HG02798 (cell line): ENCODE measurements at regions not wholly inside any gene's neighbourhood (a gene's known extent, or its start where the extent isn't known, plus 50 kb on each side); places are given as distances from the start of the nearest gene placed in this dataset.
"Not testable (repeated sequence)": the region's sequence is repeated elsewhere in the genome, so short reads cannot be mapped to it uniquely, and the experiment has no call there.

Experiments
- ATAC-seq: cut with Tn5 transposase; IDR thresholded peaks from one replicate; pipeline ENCODE4 v1.9.1; 2021; ENCODE audit warnings: mild to moderate bottlenecking; ENCODE audit not compliant: unreplicated experiment, poor library complexity

DNA sequence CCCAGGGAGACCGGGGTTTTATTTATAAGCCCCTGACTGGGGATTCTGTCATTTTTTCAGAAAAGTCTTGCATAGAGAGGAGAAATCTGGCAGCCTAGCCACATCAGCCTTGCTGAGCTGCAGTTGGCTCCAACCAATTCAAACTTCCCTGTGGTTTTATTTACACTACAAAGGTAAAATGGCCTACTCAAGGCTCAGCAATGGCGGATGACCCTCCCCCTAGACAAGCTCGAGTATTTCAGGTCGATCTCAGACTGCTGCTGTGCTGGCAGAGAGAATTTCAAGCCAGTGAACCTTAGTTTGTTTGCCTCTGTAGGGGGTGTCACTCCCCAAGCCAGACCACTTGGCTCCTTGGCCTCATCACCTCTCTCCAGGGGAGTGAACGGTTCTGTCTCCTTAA is 52.9 kb downstream of the CDY2A start:
- not testable (repeated sequence) for ATAC-seq

DNA sequence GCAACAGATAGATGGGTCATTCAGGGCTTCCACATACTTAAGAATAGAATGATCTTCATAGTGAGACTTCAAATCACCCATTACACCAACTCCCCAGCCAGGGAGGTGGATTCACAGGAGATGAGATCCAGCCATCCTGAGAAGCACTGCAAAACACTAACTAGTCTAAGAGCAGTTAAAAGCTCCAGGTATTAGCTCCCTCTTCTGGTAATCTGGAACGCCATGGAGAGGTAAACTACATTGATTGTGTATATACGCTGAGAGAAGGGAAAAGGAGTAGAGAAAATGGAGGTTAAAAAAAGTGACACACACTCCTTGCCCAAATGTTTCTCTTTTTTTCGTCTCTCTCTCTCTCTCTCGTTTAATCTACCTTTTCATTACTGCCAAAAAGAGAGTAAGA is 60.3 kb downstream of the CDY2A start:
- not testable (repeated sequence) for ATAC-seq

DNA sequence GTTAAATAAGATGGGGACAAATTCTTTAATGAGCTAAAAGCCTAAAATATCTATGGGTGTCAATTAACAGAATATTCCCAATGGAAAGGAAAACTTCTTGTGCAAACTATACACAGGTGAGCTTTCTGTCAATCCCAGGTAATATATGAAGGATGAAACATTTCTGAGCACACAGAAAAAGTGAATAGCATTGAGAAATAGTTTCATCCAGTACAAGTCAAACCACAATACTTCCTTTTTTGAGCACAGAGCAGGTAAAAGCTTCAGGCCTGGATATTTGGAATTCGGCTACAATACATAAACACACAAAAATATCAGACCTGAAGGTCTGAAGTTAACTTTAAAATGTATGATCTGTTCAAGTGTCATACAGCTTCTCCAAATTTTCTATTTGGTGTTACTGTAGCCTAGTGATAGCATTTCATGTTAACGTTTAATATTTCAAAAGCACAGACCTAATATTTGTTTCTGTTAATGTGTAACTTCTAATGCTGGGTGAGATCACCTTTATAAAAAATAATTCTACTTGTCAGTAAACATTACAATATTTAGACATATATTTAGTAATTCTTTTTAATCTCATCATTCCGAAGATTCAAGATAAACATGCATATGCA is 60.9 kb downstream of the CDY2A start:
- ATAC-seq = not testable (repeated sequence)

DNA sequence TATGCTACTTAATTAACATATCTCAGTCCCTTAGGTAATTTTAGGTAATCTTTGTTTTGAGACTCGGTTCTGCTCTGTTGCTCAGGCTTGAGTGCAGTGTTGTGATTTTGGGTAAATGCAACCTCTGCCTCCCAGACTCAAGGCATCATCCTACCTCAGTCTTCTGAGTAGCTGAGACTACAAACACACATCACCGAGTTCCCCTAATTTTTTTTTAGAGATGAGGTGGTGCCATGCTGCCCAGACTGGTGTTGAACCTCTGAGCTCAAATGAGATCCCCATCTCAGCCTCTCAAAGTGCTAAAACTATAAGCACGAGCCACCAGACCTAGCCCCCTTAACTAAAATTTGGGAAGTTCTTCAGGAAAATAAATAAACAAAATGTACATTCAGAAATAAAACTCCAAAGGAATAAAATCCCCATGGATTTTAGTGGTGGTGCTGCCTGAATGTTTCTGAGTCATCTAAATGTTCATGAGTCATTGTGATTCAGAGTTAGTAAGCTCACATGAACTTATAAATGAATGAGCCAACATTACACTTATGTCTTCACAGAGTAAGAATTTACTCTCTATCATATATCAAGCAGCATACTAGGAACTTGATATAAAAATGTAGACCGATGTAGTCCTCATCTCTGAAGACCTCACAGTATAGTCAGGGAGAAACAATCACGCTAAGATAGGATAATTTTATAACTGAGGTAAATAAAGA is 62.5 kb downstream of the CDY2A start:
- not testable (repeated sequence) for ATAC-seq

DNA sequence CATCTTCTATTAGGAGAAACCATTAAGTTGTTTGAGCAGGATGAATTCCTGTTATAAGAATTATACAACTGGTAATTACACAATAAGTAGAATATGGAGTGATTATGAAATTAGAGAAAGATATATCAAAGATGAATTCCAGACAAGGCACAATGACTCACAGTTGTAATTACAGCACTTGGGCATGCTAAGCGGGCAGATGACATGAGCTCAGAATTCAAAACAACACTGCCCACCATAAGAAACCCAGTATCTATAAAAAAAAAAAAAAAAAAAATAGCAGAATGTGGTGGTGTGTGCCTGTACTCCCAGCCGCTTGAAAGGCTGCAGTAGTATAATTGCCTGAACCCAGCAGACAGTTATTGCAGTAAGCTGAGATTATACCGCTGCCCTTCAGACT is 67.4 kb downstream of the CDY2A start:
- ATAC-seq = not testable (repeated sequence)

DNA sequence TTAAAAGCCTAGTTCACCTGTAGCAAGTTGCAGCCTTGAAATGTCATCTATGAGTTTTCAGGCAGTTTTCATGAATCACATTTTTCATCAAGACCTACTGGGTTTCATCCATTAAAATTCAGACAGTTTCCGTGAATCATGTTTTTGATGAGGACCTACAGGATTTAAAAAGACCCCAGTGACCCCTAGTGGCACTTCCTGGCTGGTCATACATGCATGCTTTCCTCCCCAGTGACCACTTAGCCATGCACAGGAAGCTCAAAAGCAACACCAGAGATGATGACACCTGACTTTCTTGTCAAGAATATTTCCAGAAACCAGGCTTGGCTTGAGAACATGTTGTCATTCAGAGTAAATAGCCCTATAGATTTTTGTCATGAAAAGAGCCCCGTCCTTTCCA is 80.1 kb downstream of the CDY2A start:
- ATAC-seq = not testable (repeated sequence)

DNA sequence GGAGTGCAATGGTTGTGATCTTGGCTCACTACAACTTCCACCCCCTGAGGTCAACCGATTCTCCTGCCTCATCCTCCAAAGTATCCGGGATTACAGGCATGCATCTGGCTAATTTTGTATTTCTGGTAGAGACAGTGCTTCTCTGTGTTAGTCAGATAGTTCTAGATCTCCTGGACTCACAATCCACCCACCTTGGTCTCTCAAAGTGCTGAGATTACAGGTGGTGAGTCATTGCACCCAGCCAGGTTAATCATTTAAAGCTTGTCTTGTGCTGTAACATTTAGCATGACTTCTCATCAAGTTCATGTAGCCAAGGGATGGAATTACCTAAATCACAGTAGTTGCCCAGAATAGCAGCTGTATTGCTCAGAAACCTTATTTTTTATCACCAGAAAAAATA is 92.8 kb downstream of the CDY2A start:
- ATAC-seq = not testable (repeated sequence)

DNA sequence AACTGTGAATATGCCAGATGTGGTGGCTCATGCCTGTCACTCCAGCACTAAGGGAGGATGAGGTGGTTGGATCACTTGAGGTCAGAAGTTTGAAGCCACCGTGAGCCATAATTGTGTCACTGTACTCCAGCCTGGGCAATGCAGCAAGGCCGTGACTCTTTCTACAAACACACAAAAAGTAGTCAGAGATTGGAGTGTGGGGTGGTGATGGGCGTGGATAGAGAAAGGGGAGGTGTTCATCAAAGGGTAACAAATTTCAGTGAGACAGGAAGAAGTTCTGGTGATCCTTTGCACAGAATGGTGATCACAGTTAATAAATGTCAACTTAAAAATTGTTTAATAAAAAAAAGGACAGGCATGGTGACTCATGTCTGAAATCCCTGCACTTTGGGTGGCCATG is 112.1 kb downstream of the CDY2A start:
- not testable (repeated sequence) for ATAC-seq

DNA sequence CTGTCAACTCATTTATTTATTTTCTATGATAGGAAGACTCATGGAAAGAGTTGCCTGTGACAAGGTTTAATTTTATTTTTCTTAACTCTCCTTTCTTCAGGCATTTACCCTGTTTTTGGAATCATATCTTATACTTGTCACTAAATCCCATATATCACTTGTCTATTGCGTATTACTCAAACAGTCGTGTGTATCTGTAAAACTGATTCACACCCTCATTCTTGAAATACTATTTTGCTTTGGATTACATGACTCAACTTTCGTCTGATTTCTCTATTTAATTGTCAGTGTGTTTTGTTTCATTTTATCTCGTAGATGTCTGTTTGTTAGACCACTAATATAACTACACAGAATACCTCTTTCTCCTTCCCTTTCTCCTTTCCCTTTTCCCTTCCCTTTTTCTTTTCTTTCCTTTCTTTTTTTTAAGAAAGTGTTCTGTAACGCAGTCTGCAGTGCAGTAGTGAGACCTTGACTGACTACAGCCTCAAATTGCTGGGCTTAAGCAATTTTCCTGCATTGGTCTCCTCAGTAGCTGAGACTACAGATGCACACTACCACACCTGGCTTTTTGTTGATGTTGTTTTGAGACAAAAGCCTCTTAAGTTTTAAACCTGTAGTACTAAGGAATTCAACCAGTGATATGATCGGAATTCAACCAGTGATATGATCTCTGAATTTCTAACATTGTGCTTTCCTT is 113.9 kb downstream of the CDY2A start:
- ATAC-seq = not testable (repeated sequence)

DNA sequence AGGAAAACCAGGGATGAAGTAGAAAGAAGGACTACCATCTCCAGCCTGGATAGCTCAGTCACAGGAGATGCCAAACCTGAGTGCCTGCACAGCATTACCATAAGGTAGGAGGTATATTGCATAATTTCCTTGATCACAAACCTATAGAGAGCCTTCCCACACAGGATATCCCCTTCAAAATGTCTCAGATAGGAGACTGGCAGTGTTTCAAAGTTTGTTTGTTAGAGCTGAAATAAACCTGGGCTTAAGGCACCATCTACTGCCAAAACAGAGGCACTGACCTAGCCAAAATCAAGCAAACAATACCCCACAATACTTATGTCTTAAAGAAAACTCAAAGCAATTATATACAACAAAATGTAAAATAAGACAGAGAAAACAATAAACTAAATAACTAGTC is 120.8 kb downstream of the CDY2A start:
- not testable (repeated sequence) for ATAC-seq

DNA sequence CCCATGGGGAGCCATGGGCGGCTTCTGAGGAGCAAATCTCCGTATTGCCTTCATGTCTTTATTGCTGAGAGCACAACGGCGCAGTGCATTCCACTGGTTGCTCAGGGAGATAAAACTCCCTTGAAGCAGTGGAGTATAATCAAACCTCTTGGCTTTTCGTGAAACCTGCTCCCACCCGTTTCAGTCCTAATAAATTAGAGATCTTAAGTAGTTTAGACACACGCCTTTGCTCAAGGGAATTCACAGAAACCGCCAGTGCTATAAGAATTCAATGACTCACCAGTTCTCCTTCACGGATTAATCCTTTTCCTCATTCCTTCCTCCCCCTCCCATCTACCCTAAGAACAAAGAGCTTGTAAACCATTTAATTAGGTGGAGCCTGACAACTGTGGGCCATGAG is 127.0 kb downstream of the CDY2A start:
- ATAC-seq = not testable (repeated sequence)

DNA sequence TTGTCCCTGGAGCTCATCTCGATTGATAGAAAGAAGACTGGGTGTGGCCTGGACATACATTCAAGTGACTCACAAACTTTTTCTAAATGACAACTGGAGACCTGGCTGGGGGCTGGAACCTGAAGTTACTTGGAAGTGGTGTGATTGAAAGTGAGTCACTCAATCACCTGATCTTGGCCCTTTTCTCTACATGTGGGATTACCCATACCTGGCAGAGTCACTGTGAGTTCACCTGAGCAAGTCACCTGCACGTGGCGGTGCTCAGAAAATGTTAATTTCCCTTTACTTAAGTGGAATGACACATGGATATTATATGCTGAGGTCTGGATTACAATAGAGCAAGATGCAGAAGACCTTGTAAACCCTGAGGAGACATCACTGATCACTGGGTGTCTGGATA is 140.2 kb downstream of the CDY2A start:
- not testable (repeated sequence) for ATAC-seq

DNA sequence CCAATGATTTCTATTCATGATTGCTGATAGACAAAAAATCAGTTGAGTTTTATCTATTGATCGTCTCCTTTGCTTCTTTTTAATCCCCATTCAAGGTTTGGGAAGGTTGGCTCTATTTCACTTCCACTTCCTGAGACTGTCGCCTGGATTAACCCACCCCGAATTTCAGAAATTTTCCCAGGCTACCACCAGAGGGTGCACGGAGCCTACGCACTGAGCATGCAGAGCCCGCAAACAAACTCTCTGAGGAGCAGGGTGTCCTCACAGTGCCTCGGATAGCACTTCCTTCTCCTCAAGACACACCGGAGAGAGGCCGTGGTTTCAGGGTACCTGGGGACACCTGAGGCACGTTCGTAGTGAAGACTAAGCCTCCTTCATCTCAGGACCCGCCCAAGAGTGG is 150.5 kb downstream of the CDY2A start:
- not testable (repeated sequence) for ATAC-seq

DNA sequence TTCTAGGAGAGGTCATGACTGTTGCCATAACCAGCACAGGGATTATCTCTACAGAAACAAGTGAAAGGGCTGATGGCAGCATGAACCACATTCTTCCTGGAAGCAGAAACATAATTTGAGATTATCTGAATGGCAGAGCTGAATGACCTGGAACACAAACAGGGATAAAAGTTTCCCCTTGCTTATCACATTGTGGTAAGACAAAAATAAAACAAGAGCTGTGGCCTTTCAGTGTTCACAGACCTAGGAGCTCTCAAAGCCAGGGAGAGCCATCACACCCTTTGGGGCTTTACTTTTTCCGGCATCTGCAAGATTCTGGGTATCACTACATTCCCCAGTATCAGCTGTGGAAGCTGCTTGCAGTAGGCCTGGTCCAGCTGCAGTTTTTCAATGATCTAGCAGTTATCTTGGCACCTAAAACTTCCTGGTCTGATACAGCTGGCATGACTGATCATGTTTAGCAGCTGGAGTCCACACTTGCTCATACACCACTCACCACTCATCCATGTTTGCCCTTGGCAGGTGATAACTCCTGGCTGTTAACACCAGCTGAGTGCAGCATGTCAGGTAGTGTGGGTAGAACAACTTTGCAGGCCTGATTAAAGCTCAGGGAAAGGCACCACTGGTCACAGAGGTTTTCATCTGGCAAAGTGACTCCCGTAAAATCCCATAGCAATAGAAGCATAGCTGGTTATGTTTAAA is 163.5 kb downstream of the CDY2A start:
- ATAC-seq = not testable (repeated sequence)

DNA sequence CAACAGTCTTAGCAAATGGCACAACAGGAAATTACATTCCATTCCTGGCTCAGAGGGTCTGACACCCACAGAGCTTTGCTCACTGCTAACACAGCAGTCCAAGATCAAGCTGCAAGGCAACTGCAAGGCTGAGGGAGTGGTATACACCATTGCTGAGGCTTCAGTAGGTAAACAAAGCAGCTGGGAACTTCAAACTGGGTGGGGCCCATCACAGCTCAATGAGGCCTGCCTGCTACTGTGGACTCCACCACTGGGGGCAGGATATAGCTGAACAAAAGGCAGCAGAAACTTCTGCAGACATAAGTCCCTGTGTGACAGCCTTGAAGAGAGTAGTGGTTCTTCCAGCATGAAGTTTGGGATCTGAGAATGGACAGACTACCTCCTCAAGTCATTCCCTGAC is 212.0 kb downstream of the CDY2A start:
- not testable (repeated sequence) for ATAC-seq

DNA sequence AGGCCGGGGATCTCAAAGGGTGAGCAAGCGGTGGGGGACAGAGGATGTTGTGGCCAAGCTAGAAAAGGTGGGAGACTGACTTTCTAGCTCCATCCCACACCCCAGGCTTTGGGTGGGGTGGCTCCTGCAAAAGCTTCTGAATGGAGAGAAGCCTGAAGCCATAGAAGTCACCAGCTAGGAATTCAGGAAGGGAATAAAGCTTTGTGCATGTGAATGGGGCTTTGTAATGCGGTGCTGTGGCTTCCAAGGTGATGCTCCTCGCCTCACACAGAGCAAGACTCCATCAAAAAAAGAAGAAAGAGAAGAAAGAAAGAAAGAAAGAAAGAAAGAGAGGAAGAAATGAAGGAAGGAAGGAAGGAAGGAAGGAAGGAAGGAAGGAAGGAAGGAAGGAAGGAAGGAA is 237.0 kb downstream of the CDY2A start:
- ATAC-seq = not testable (repeated sequence)

DNA sequence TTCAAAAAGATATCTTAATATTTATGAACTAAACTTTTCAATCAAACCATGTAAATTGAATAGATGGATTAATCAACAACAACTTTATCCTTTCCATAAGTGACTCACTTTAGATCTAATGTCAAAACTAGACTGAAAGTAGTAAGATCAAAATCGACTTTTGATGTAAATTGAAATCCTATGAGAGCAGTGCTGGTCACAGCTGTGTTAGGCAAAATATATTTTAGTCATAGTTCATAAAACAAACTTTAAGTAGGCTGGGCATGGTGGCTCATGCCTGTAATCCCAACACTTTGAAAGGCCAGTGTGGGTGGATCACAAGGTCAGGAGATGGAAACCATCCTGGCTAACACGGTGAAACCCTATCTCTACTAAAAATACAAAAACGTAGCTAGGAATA is 245.5 kb downstream of the CDY2A start:
- ATAC-seq = not testable (repeated sequence)

DNA sequence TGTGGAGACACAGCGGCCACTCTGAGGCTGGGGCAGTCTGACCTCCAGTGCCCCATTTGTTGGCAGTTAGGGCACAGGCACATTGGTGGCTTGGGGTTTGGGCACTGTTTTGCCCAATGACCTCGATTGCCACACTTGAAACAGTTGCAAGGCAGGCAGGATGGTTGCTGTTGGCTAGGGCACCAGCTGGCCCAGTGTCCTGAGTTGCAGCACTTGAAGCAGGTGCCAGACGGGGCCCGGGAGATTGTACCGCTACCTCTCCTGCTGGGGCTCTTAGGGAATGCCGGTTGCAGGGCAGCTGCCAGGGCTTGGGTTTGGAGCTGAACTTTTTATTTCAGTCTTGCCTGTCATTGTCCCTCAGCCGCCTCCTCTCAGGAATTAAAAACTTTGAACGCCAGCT is 252.2 kb upstream of the HSFY1 start:
- not testable (repeated sequence) for ATAC-seq

DNA sequence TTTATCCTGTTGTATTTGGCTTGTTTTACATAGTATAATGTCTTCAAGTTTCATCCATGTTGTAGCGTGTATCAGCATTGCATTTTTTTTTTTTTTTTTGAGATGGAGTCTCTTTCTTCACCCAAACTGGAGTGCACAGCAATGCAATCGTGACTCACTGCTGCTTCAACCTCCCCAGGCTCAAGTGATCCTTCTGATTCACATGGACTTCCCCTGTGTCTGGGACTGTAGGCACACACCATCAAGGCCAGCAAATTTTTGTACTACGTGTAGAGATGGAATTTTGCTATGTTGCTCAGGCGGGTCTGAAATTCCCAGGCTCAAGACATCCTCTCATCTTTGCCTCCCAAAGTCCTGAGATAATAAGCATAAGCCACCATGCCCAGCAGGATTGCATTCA is 248.1 kb upstream of the HSFY1 start:
- ATAC-seq = not testable (repeated sequence)

DNA sequence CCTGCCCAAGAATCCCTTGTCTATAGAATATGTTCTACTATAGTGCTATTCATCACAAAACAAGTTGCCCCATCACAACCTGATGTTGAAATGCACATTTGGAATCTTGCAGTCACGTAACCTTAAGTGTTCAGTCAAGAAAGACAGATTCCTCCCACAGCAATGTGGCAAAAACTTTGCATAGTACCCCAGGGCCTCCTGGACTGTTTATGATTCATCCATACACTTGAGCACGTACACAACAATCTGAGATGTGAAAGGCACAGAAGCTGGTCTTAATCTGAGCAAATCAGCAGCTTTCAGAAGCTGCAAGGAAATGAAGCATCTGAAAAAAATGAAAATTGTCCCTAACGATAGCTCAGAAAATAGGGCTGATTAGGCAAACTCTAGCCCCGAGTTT is 240.2 kb upstream of the HSFY1 start:
- ATAC-seq = not testable (repeated sequence)

DNA sequence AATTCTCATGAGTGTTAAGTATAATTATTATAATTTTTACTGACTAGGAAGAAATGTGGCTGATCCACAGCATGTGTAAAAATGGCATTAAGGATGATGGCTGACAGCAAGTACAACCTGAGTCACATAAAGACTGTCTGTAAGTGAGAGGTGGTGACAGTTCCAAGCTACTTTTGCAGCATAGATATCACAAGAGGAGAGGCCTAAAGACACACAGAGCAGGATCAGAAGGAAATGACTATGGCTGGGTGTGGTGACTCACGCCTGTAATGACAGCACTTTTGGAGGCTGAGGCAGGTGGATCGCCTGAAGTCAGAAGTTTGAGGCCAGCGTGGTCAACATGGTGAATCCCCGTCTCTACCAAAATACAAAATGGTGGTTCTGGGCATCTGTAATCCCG is 234.7 kb upstream of the HSFY1 start:
- not testable (repeated sequence) for ATAC-seq
